IMR-90 (cell line): ENCODE measurements at regions not wholly inside any gene's neighbourhood (a gene's known extent, or its start where the extent isn't known, plus 50 kb on each side); places are given as distances from the start of the nearest gene placed in this dataset.

Source experiments
- ATAC-seq: fragments of 200-7000 bp; cut with Tn5 transposase; 2 replicates; pipeline ENCODE4 v1.9.1; 2020; ENCODE audit warnings: low read depth, mild to moderate bottlenecking, moderate library complexity
- BruUV-seq: library from RNA; stranded (reverse); fragments of 400-500 nt; replicated peaks from 2 replicates; lab custom pipeline; 2021; lab: Mats Ljungman, UMichigan
- CTCF ChIA-PET: fragments of 300-600 bp; formaldehyde crosslinking; extraction: SDS; loops from one replicate; lab custom pipeline; 2021; ENCODE audit warnings: antibody characterized with exemption; lab: Yijun Ruan, JAX
- POLR2A ChIA-PET: fragments of 300-600 bp; sonication (Branson Sonifier 250); formaldehyde crosslinking; loops from one replicate; lab custom pipeline; 2022; ENCODE audit warnings: antibody characterized with exemption; ENCODE audit not compliant: unreplicated experiment; lab: Charles Lee
- DNase-seq: peaks from one replicate; pipeline ENCODE4 v3.0.0; 2013
- H2AFZ ChIP-seq: replicated peaks from 2 replicates; pipeline ENCODE3; 2013; ENCODE audit warnings: low read length, mild to moderate bottlenecking; ENCODE audit not compliant: poor library complexity
- H2AK5ac ChIP-seq: 2 replicates; pipeline ENCODE4 v1.6.1; 2013; ENCODE audit warnings: low read depth, low read length, inconsistent platforms
- H2AK9ac ChIP-seq: replicated peaks from 2 replicates; pipeline ENCODE3; 2013; ENCODE audit warnings: mild to moderate bottlenecking, low read depth, low read length, moderate library complexity; ENCODE audit not compliant: poor library complexity
- H2BK120ac ChIP-seq: 2 replicates; pipeline ENCODE4 v1.6.1; 2013; ENCODE audit warnings: low read depth, low read length, inconsistent platforms
- H2BK15ac ChIP-seq: 3 replicates; pipeline ENCODE4 v1.6.1; 2013; ENCODE audit warnings: low read depth, low read length, inconsistent platforms
- H2BK20ac ChIP-seq: 2 replicates; pipeline ENCODE4 v1.6.1; 2013; ENCODE audit warnings: low read depth, mild to moderate bottlenecking, inconsistent platforms, low read length, moderate library complexity
- H2BK5ac ChIP-seq: 2 replicates; pipeline ENCODE4 v1.6.1; 2013; ENCODE audit warnings: mild to moderate bottlenecking, low read depth, low read length, inconsistent platforms; ENCODE audit not compliant: poor library complexity, severe bottlenecking
- H3K14ac ChIP-seq: replicated peaks from 2 replicates; pipeline ENCODE4 v1.6.1; 2013; ENCODE audit warnings: low read depth, low read length, inconsistent platforms
- H3K18ac ChIP-seq: 2 replicates; pipeline ENCODE4 v1.6.1; 2013; ENCODE audit warnings: low read depth, low read length, control low read depth
- H3K23ac ChIP-seq: 2 replicates; pipeline ENCODE4 v1.6.1; 2013; ENCODE audit warnings: low read depth, low read length, inconsistent platforms
- H3K27ac ChIP-seq: 2 replicates; pipeline ENCODE4 v1.5.1; 2013; ENCODE audit warnings: mild to moderate bottlenecking, control low read depth, low read length; ENCODE audit not compliant: insufficient read depth
- H3K27me3 ChIP-seq: 2 replicates; pipeline ENCODE4 v1.6.1; 2013; ENCODE audit warnings: low read length; ENCODE audit not compliant: control insufficient read depth, insufficient read depth
- H3K36me3 ChIP-seq: 2 replicates; pipeline ENCODE4 v1.6.1; 2013; ENCODE audit warnings: low read length, mixed read lengths; ENCODE audit not compliant: control insufficient read depth, insufficient read depth
- H3K4ac ChIP-seq: 2 replicates; pipeline ENCODE4 v1.6.1; 2013; ENCODE audit warnings: low read depth, low read length, inconsistent platforms
- H3K4me1 ChIP-seq: 2 replicates; pipeline ENCODE4 v1.6.1; 2013; ENCODE audit warnings: low read length, mixed read lengths; ENCODE audit not compliant: control insufficient read depth, insufficient read depth
- H3K4me2 ChIP-seq: 2 replicates; pipeline ENCODE4 v1.6.1; 2013; ENCODE audit warnings: low read depth, mild to moderate bottlenecking, control low read depth, low read length, moderate library complexity
- H3K4me3 ChIP-seq: 2 replicates; pipeline ENCODE4 v1.5.1; 2013; ENCODE audit warnings: low read depth, mild to moderate bottlenecking, control low read depth, low read length, moderate library complexity; ENCODE audit not compliant: insufficient read depth
- H3K56ac ChIP-seq: 2 replicates; pipeline ENCODE4 v1.6.1; 2013; ENCODE audit warnings: low read length, inconsistent platforms; ENCODE audit not compliant: insufficient read depth; ENCODE audit errors: extremely low read depth
- H3K79me1 ChIP-seq, 2 experiments: 2 replicates each; pipeline ENCODE4 v1.6.1; 2013; ENCODE audit warnings: low read length in 2 of 2, inconsistent platforms in 1 of 2, low read depth in 1 of 2
- H3K9ac ChIP-seq: 2 replicates; pipeline ENCODE4 v1.6.1; 2013; ENCODE audit warnings: low read depth, low read length, control low read depth
- H3K9me1 ChIP-seq: 2 replicates; pipeline ENCODE4 v1.6.1; 2013; ENCODE audit warnings: low read length, inconsistent platforms; ENCODE audit not compliant: insufficient read depth
- H3K9me3 ChIP-seq: 2 replicates; pipeline ENCODE4 v1.6.1; 2013; ENCODE audit warnings: low read length; ENCODE audit not compliant: control insufficient read depth, insufficient read depth
- H4K20me1 ChIP-seq: 2 replicates; pipeline ENCODE4 v1.6.1; 2013; ENCODE audit warnings: low read length, inconsistent platforms; ENCODE audit not compliant: insufficient read depth
- H4K5ac ChIP-seq: 2 replicates; pipeline ENCODE4 v1.6.1; 2013; ENCODE audit warnings: mild to moderate bottlenecking, low read depth, low read length, control low read depth
- H4K8ac ChIP-seq, 2 experiments: 2 replicates each; pipeline ENCODE4 v1.6.1; 2013; ENCODE audit warnings: low read depth in 2 of 2, low read length in 2 of 2, control low read depth in 1 of 2, inconsistent platforms in 1 of 2
- H4K91ac ChIP-seq: 2 replicates; pipeline ENCODE4 v1.6.1; 2013; ENCODE audit warnings: low read depth, low read length, inconsistent platforms; ENCODE audit not compliant: insufficient read depth
- BHLHE40 ChIP-seq: fragments of 150-350 bp; IDR thresholded peaks from 2 replicates; pipeline ENCODE4 v1.6.1; 2016; ENCODE audit warnings: mild to moderate bottlenecking, low read depth, low read length
- CEBPB ChIP-seq: IDR thresholded peaks from 2 replicates; pipeline ENCODE4 v1.6.1; 2012; ENCODE audit warnings: low read depth, low read length, improper control_type of control experiment
- CHD1 ChIP-seq: IDR thresholded peaks from 2 replicates; pipeline ENCODE4 v1.6.1; 2012; ENCODE audit warnings: low read depth, low read length, improper control_type of control experiment
- CTCF ChIP-seq: conservative IDR thresholded peaks from 2 replicates; pipeline ENCODE4 v1.5.1; 2012; ENCODE audit warnings: mild to moderate bottlenecking, low read depth, low read length, improper control_type of control experiment
- FOS ChIP-seq: fragments of 150-350 bp; IDR thresholded peaks from 2 replicates; pipeline ENCODE4 v1.6.1; 2016; ENCODE audit warnings: low read depth, low read length
- MAFK ChIP-seq: IDR thresholded peaks from 2 replicates; pipeline ENCODE4 v1.6.1; 2012; ENCODE audit warnings: low read depth, low read length, improper control_type of control experiment
- MAZ ChIP-seq: IDR thresholded peaks from 2 replicates; pipeline ENCODE4 v1.6.1; 2012; ENCODE audit warnings: low read depth, mild to moderate bottlenecking, low read length, improper control_type of control experiment, moderate library complexity, borderline replicate concordance
- MXI1 ChIP-seq: IDR thresholded peaks from 2 replicates; pipeline ENCODE4 v1.6.1; 2012; ENCODE audit warnings: low read depth, mild to moderate bottlenecking, low read length, moderate library complexity, borderline replicate concordance
- NFE2L2 ChIP-seq: fragments of 150-350 bp; IDR thresholded peaks from 2 replicates; pipeline ENCODE4 v1.6.1; 2016; ENCODE audit warnings: low read depth, mild to moderate bottlenecking, low read length
- POLR2A ChIP-seq: IDR thresholded peaks from 2 replicates; pipeline ENCODE4 v1.6.1; 2012; ENCODE audit warnings: mild to moderate bottlenecking, low read depth, low read length
- RAD21 ChIP-seq: IDR thresholded peaks from 2 replicates; pipeline ENCODE4 v1.6.1; 2012; ENCODE audit warnings: low read length, improper control_type of control experiment
- RCOR1 ChIP-seq: IDR thresholded peaks from 2 replicates; pipeline ENCODE4 v1.6.1; 2012; ENCODE audit warnings: mild to moderate bottlenecking, low read length, improper control_type of control experiment; ENCODE audit not compliant: insufficient replicate concordance
- RFX5 ChIP-seq: IDR thresholded peaks from 2 replicates; pipeline ENCODE4 v1.8.0; 2012; ENCODE audit warnings: low read depth, mild to moderate bottlenecking, low read length, moderate library complexity
- USF2 ChIP-seq: fragments of 150-350 bp; IDR thresholded peaks from 2 replicates; pipeline ENCODE4 v1.6.1; 2017; ENCODE audit warnings: mild to moderate bottlenecking, antibody characterized with exemption, low read length, low read depth
- WGBS, 2 experiments: methylation state at CpG; one replicate each; pipeline versions ENCODE4 v1.1.5 to v1.1.7; 2013; ENCODE audit warnings: missing lambda C conversion rate in 2 of 2; ENCODE audit not compliant: insufficient read length in 1 of 2; ENCODE audit errors: extremely low coverage in 2 of 2; 5-methylcytosine and 5-hydroxymethylcytosine counted together
- dilution Hi-C: fragments of 300-500 bp; cut with HindIII; formaldehyde crosslinking; loops from one replicate; pipeline ENCODE4 v1.14.3; 2018; ENCODE audit warnings: low sequenced_read_pairs; ENCODE audit not compliant: unreplicated experiment
- in situ Hi-C: fragments of 300-500 bp; cut with MboI; formaldehyde crosslinking; loops from 3 replicates; pipeline ENCODE4 v1.14.3; 2019; ENCODE audit warnings: low sequenced_read_pairs, inconsistent platforms, mixed read lengths
- intact Hi-C: fragments of 100-400 bp; cut with micrococcal nuclease; formaldehyde crosslinking; loops from 2 replicates; pipeline ENCODE4 v1.10.0; 2022
- TF ChIP-seq, protein P1 (sequence below): fragments of 150-350 bp; IDR thresholded peaks from 2 replicates; pipeline ENCODE4 v1.6.1; 2016; ENCODE audit warnings: low read depth, mild to moderate bottlenecking, low read length, moderate library complexity, borderline replicate concordance

DNA sequence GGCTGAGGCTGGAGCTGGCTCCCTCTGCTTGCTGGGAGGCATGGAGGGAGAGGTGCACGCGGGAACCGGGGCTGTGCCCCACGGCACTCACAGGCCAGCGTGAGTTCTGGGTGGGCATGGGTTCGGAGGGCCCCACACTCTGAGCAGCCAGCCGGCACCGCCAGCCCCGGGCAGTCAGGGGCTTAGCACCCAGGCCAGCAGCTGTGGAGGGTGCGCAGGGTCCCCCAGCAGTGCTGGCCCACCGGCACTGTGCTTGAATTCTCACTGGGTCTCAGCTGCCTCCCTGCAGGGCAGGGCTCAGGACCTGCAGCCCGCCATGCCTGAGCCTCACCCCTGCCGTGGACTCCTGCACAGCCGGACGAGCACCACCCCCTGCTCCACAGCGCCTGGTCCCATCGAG, 164.9 kb upstream of the PLD5 start:
- BruUV-seq = no TSS peak
- H2BK120ac ChIP-seq = no peak overlapping the region
- ATAC-seq (no peak), DNase-seq (no peak)
- dilution Hi-C loops (no loop called here), in situ Hi-C loops (no loop called here), intact Hi-C loops (no loop called here)
- H2AK9ac ChIP-seq = no peak overlapping the region
- H3K4me1 ChIP-seq = no peaks in the 10 kb centered on the region
- no peak overlapping the region for H2BK5ac ChIP-seq
- H2AK5ac ChIP-seq = no peak overlapping the region
- no peak overlapping the region for H2BK15ac ChIP-seq
- H3K4ac ChIP-seq = no peak overlapping the region
- H2BK20ac ChIP-seq = no peak overlapping the region
- no peak overlapping the region for H3K27ac ChIP-seq
- no peak overlapping the region for H3K14ac ChIP-seq
- no peaks in the 10 kb centered on the region for H3K27me3 ChIP-seq
- H3K79me1 ChIP-seq = no peaks in the 10 kb centered on the region
- no peaks in the 10 kb centered on the region for H3K36me3 ChIP-seq
- no peak overlapping the region for H3K4me3 ChIP-seq
- no peak overlapping the region for H3K4me2 ChIP-seq
- no peak overlapping the region for H3K9ac ChIP-seq
- ChIA-PET POLR2A (no interaction called here), CTCF (interaction anchor here (0.8 kb wide), 1 partner anchor 96 kb away, joined by 3 read pairs; no protein-coding TSS in a partner anchor)
- H3K9me1 ChIP-seq = no peaks in the 10 kb centered on the region
- H2AFZ ChIP-seq = no peak overlapping the region
- no peaks in the 10 kb centered on the region for H4K20me1 ChIP-seq
- H3K56ac ChIP-seq = no peak overlapping the region
- TF ChIP-seq NFE2L2 (no peak), POLR2A (no peak), BHLHE40 (no peak), CEBPB (no peak), USF2 (no peak), CHD1 (no peak), RAD21 (no peak), MAFK (no peak), RFX5 (no peak), RCOR1 (no peak), CTCF (no peak), FOS (no peak), MAZ (no peak), MXI1 (no peak)
- TF ChIP-seq, protein P1, sequence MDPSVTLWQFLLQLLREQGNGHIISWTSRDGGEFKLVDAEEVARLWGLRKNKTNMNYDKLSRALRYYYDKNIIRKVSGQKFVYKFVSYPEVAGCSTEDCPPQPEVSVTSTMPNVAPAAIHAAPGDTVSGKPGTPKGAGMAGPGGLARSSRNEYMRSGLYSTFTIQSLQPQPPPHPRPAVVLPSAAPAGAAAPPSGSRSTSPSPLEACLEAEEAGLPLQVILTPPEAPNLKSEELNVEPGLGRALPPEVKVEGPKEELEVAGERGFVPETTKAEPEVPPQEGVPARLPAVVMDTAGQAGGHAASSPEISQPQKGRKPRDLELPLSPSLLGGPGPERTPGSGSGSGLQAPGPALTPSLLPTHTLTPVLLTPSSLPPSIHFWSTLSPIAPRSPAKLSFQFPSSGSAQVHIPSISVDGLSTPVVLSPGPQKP = no peak
- H3K23ac ChIP-seq = no peak overlapping the region
- H4K91ac ChIP-seq = no peak overlapping the region
- 84% methylated on average over 2 of the region's 17 CpGs; no CpG with 5 or more reads in 1 of the 2 experiments for WGBS, 2 experiments
- H3K18ac ChIP-seq = no peak overlapping the region
- no peak overlapping the region for H4K8ac ChIP-seq
- H4K5ac ChIP-seq = no peak overlapping the region
- H3K9me3 ChIP-seq = peaks cover 18% of the 10 kb centered on the region
